Lower leg skin (tissue), 4 donors: ENCODE measurements at regions not wholly inside any gene's neighbourhood (a gene's known extent, or its start where the extent isn't known, plus 50 kb on each side); places are given as distances from the start of the nearest gene placed in this dataset.

Experiments
- DNase-seq, 2 donors: peaks; one replicate each; pipeline ENCODE4 v3.0.0-alpha.2; 2019; ENCODE audit warnings: low spot score in 2 of 2
- H3K4me3 ChIP-seq: fragments of 200-600 bp; sonication (generic); 2 replicates; pipeline ENCODE4 v1.5.1; 2017; ENCODE audit warnings: mild to moderate bottlenecking, low read depth; ENCODE audit not compliant: poor library complexity, severe bottlenecking
- CTCF ChIP-seq, 3 donors: fragments of 450-650 bp; IDR thresholded peaks; one replicate each; pipeline ENCODE4 v1.5.1; 2016; ENCODE audit warnings: antibody characterized with exemption in 3 of 3, mild to moderate bottlenecking in 3 of 3, moderate library complexity in 2 of 3
- POLR2A ChIP-seq, 2 donors: fragments of 450-650 bp; IDR thresholded peaks; one replicate each; pipeline ENCODE4 v1.6.1; 2016 to 2017; ENCODE audit warnings: antibody characterized with exemption in 2 of 2, mild to moderate bottlenecking in 1 of 2, moderate library complexity in 1 of 2
- WGBS, 2 donors: methylation state at CpG; one replicate each; pipeline ENCODE4 v1.1.5; 2018; 5-methylcytosine and 5-hydroxymethylcytosine counted together
- intact Hi-C: fragments of 100-400 bp; cut with DNase I; formaldehyde crosslinking; loops from one replicate; pipeline ENCODE4 v1.15.0; 2023; ENCODE audit warnings: low total_unique reads

GRCh38 chrX:44068043-44068442, 94.9 kb upstream of the NDP start:
- no peak for DNase-seq
- no peak for TF ChIP-seq CTCF (IDR thresholded peaks at IDR 0.05)
- no peak for TF ChIP-seq POLR2A (IDR thresholded peaks at IDR 0.05)
- 48 to 77% methylated on average over 2 of the region's 2 CpGs for WGBS, 2 donors
- H3K4me3 ChIP-seq, result no peak overlapping the region
- intact Hi-C loops, result no loop called here

- no peak overlapping the region for H3K4me3 ChIP-seq
- no peak for DNase-seq
- TF ChIP-seq CTCF (IDR thresholded peaks at IDR 0.05), result no peak
- no peak for TF ChIP-seq POLR2A (IDR thresholded peaks at IDR 0.05)
- 71 to 88% methylated on average over 4 of the region's 4 CpGs for WGBS, 2 donors
- intact Hi-C loops, result no loop called here
These were observed 90.4 kb upstream of the NDP start for GRCh38 chrX:44063606-44064005.

DNA sequence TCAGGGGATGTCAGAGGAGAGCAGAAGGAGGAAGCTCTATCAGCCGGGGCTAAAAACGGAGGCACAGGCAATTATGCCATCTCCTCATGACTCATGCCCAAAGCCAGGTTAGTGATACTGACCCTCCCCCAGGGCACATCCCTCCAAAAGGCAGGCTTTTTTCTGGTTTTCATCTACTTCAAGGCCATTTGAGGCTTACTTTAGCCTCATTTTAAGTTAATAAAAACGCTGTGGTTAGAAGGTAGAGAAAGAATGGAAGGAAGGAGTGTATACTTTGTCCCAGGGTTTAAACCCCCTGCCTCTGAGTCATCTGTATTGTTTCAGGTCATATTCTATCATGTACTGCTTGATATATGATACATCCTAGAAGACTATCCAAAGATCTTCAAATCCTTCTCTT, 89.7 kb upstream of the NDP start:
- no peak overlapping the region for H3K4me3 ChIP-seq
- DNase-seq, result no peak
- intact Hi-C loops, result no loop called here
- TF ChIP-seq CTCF (IDR thresholded peaks at IDR 0.05) (no peak), POLR2A (IDR thresholded peaks at IDR 0.05) (no peak)
- 52 to 70% methylated on average over 3 of the region's 3 CpGs for WGBS, 2 donors

- H3K4me3 ChIP-seq, result no peak overlapping the region
- DNase-seq, result no peak
- intact Hi-C loops, result no loop called here
- TF ChIP-seq CTCF (IDR thresholded peaks at IDR 0.05), result no peak
- no peak for TF ChIP-seq POLR2A (IDR thresholded peaks at IDR 0.05)
- whole genome bisulfite sequencing, 2 donors, result 55 to 62% methylated on average over 4 of the region's 4 CpGs
These were observed 88.9 kb upstream of the NDP start for GRCh38 chrX:44061968-44062614.

GRCh38 chrX:44060221-44060620, 87.0 kb upstream of the NDP start:
- TF ChIP-seq POLR2A (IDR thresholded peaks at IDR 0.05) (no peak), CTCF (IDR thresholded peaks at IDR 0.05) (no peak)
- intact Hi-C loops, result no loop called here
- 79 to 91% methylated on average over 2 of the region's 2 CpGs for WGBS, 2 donors
- DNase-seq, result no peak
- H3K4me3 ChIP-seq, result no peak overlapping the region

DNA sequence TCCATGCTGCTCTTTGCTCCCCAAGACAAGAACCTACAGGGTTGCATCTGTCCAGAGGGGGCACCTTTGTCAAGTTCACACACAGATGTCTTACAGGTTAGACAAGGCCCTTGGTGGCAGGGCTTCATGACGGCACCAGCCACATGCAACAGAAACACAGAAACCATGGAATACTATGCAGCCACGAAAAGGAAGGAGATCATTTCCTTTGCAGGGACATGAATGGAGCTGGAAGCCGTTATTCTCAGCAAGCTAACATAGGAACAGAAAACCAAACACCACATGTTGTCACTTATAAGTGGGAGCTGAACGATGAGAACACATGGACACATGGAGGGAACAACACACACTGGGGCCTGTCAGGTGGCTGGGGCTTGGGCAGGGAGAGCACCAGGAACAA, 85.1 kb upstream of the NDP start:
- WGBS, 2 donors, result 72 to 80% methylated on average over 4 of the region's 4 CpGs
- no peak for TF ChIP-seq POLR2A (IDR thresholded peaks at IDR 0.05)
- TF ChIP-seq CTCF (IDR thresholded peaks at IDR 0.05), result no peak
- DNase-seq, result no peak
- H3K4me3 ChIP-seq, result no peak overlapping the region
- intact Hi-C loops, result no loop called here
